HG02840 (cell line): ENCODE measurements at regions not wholly inside any gene's neighbourhood (a gene's known extent, or its start where the extent isn't known, plus 50 kb on each side); places are given as distances from the start of the nearest gene placed in this dataset.
"Not testable (repeated sequence)": the region's sequence is repeated elsewhere in the genome, so short reads cannot be mapped to it uniquely, and the experiment has no call there.

Experiments
- ATAC-seq: cut with Tn5 transposase; IDR thresholded peaks from one replicate; pipeline ENCODE4 v1.9.1; 2021; ENCODE audit warnings: mild to moderate bottlenecking, moderate library complexity, moderate number of reproducible peaks; ENCODE audit not compliant: unreplicated experiment, low FRiP score

DNA sequence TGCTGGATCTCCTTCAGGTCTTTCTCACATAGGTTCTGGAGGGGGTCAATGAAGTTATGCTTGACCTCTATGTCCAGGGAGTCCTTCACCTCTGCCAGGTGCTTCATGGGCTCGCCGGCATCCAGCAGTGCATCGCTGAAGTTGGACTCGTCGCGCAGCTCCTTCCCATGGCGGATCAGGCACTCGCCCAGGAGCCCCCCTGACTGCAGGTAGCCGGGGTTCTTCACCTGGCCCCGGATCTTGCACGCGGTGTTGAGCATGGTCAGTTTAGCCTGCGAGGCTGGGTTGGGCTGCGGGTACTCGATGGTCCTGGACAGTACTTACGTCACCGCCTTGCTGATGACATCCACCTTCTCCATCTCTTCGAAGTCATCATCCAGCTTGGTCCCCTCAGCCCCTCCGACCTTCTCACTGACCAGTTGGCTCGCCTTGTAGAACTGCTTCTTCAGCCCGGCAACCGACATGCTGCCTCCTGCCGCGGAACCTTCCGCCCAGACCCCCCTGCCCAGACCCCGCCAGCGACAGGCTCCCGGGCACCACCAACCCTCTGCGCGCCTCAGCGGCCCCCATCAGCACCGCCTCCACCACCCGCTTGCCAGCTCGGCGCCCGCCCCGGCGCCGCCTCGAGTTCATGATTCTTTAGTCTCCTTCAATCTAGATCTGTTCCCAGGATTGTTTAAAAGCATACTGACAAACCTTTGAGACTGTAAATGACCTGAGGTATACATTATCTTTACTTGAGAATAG lies 99.8 kb downstream of the KPNA2 start:
- ATAC-seq: no peak

DNA sequence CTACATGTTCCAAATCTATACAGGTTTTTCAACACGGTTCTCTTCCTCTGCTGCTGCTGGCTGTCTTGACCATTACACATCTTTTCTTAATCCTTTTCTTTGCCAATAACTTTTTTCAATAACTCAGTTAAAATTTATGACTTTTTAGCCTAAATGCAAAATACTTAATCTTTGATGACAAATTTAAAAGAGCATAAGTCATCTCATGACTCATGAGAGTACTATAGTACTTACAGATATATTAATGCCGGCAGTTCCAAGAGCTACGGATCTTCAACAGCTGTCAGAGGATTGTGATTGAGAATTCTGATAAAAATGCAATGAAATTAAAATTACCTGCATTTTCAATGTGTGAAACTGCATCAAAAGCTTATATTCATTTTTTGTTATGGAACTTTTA lies 105.5 kb downstream of the KPNA2 start:
- ATAC-seq: no peak

DNA sequence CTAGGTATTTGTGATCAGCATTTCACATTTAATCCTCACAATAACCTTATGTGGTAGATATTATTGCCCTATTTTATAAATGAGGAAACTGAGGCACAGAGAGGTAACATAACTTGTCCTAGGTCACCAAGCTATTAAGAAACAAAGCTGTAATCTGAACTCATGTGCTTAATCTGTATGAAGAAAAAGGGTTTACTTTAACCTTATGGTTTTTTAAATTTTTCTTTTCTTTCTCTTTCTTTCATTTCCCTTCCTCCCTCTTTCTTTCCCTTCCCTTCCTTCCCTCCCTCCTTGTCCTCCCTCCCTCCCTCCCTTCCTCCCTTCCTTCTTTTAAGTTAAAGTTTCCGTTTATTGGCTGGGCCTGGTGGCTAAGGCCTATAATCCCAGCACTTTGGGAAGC lies 105.2 kb upstream of the AMZ2 start:
- no peak for ATAC-seq

DNA sequence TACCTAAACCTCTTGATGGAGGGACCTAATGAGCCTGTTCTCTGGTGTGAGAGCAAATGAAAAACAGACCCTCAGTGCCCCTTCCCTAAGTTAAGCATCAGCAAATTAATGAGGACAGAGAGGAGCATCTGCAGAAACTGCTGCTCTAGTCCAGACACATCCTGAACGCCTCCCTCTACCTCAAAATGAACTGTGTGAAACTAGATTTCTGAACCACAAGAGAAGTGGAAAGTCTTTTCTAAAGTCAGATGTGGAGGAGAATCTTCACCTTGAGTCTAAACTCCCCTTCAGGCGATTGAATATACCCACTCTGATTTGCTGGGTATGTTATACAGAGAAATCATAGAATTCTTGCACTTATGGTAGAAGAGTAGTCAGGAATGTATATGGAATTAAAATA lies 104.4 kb upstream of the AMZ2 start:
- ATAC-seq: no peak

DNA sequence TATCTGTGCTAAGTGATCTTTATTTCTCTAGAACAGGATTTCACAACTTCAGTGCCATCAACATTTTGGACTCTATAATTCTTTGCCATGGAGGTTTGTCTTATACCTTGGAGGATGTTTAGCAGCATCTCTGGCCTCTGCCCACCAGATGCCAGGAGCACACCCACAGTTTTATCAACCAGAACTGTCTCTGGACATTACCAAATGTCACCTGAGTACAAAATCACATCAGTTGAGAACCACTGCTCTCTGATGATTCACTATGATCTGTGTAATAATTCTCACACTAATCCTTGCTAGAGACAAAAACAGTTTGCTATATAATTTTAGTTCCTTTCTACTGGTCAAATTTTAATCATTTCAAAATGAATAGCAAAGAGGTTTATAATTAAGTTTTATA lies 102.8 kb upstream of the AMZ2 start:
- no peak for ATAC-seq

DNA sequence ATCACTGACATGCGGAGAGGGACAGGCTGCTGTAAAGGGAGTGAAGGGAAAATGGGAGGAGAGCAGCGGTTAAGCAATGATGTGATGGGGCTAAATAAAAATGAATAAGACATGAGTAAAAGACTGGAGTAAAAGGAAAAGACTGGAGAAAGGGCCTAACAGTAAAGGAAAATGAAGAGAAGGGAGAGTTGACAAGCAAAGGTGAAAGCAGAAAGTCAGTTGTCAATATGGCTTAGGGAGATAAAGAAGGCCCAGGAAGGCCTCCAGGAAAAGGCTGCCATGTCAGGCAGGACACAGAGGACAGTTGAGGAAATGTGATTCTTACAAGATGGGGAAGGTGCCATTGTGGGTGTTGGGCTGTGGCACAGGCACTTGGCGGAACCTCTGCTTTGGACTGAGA lies 98.9 kb upstream of the AMZ2 start:
- ATAC-seq: no peak

DNA sequence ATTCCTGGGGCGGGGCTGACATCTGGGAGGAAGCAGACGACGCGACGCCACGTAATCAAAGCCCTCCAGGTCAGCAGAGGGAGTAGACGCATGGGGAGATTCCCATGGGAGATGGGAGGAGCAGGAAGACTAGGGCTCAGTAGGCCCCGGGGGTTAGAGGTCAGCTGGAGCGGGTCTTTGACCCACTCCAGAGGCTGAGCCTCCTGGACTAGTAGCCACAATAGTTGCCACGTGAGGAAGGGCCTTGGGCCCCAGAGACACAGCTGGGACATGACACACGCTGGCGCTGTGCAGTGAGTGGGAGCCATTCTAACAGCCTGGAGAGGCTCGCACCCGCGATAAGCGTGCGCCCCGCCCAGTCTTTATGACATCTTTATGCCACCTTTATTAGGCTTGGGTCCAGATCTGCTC lies 95.7 kb upstream of the AMZ2 start:
- no peak for ATAC-seq

DNA sequence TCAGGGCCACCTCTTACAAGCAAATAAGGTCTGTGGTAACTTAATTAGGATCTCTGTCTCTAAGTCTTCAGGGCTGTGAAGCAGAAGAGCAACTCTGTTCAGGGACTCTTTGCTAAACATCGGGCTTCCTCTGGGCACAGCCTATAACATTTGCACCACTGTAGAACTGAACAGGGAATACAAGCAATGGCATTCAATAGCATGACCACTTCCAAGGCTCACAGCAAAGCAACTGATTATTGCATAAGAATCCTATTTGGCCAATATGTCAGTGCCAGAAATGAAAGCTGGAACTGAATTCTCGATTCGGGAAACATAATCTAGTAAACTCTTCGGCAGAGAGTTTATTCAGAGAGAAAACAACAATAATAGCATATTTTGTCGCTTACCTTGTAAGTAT lies 92.2 kb upstream of the AMZ2 start:
- no peak for ATAC-seq

DNA sequence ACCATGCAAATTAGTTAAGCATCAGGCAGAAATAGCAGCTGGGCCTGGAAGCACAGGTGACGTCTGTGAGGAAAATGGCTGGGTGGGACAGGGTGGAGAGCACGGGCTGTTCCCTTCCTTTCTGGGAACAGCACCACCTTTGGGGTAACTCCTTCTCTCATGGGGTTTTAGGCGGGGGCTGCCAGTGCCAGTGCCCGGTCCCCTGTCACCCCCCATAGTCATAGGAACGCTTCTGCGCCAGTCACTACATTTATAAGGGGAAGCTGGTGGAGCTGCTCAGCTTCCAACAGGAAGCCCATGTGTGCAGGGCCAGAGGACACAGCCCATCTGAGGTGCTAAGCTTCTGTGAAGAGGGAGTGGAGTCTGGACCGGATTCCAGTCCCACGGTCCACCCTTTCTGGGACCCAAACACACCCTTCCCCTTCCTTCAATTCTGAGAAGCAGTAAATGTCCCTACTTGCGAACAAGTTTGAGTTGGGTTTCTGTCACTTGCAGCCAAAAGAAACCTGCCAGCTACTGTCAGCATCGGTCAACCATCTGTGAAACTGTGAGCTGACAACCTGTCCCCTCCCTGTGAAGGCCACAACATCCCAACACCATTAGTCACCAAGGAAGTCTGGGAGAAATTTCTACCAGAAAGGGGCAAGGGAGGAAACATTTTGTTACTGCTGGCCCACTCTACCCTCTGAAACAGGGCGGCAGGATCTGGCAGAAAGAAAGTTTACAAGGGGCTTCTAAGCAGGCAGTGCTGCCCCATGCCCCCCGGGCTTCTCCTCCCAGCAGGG lies 86.0 kb upstream of the AMZ2 start:
- ATAC-seq: no peak

DNA sequence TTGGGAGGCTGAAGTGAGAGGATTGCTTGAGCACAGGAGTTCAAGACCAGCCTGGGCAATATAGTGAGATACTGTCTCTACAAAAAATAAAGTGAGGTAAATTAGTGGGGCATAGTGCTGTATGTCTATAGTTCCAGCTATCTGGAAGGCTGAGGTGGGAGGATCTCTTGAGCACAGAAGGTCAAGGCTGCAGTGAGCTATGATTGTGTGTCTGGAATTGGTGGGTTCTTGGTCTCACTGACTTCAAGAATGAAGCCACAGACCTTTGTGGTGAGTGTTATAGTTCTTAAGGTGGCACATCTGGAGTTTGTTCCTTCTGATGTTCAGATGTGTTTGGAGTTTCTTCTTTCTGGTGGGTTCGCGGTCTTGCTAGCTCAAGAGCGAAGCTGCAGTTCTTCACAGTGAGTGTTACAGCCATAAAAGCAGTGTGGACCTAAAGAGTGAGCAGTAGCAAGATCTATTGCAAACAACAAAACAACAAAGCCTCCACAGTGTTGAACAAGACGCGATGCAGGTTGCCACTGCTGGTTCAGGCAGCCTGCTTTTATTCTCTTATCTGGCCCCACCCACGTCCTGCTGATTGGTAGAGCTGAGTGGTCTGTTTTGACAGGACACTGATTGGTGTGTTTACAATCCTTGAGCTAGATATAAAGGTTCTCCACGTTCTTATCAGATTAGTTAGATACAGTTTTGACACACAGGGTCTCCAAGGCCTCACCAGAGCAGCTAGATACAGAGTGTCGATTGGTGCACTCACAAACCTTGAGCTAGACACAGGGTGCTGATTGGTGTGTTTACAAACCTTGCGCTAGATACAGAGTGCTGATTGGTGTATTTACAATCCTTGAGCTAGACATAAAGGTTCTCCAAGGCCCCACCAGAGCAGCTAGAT lies 79.3 kb upstream of the AMZ2 start:
- not testable (repeated sequence) for ATAC-seq

DNA sequence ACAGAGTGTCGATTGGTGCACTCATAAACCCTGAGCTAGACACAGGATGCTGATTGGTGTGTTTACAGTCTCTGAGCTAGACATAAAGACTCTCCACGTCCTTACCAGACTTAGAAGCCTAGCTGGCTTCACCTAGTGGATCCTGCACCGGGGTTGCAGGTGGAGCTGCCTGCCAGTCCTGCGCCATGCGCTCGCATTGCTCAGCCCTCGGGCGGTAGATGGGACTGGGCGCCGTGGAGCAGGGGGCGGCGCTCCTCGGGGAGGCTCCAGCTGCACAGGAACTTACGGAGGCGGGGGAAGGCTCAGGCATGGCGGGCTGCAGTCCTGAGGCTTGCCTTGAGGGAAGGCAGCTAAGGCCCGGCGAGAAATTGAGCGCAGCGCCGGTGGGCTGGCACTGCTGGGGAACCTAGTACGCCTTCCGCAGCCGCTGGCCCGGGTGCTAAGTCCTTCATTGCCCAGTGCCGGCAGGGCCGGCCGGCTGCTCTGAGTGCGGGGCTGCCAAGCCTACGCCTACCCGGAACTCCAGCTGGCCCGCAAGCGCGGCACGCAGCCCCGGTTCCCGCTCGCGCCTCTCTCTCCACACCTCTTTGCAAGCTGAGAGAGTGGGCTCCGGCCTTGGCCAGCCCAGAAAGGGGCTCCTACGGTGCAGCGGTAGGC lies 78.5 kb upstream of the AMZ2 start:
- not testable (repeated sequence) for ATAC-seq

DNA sequence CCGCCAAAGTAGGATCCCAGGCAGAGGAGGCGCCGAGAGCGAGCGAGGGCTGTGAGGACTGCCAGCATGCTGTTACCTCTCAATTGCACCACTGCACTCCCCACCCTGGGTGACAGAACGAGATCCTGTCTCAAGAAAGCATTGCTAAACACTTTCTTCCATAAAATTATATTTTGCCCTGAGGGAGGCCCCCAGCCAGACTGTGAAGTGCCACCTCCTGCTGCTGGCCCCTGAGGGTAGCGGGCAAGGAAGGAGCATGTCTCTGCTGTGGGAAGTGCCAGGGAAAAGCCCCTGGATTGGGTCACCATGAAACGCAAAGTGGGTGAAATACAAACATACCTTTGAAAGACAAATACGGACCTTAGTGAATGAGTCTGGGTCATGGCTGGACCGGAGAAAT lies 78.0 kb upstream of the AMZ2 start:
- ATAC-seq: no peak

DNA sequence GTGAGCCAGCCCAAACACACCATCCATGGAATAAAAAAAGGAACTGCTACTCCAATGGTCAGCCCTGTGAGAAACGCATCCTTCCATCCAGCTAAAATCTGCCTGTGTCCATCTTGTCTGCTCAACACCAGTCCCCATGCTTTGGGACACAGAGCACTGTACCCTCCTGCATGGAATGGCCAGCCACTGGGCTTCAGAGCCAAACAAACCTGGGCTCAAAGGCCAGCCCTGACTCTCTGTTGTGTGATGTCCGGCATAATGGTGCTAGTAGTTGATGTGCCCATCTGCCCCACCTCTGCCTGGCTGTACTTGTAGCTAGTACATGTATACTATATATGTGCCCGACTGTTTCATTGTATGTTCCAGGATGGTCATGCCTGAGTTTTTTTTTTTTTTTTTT lies 77.6 kb upstream of the AMZ2 start:
- no peak for ATAC-seq

DNA sequence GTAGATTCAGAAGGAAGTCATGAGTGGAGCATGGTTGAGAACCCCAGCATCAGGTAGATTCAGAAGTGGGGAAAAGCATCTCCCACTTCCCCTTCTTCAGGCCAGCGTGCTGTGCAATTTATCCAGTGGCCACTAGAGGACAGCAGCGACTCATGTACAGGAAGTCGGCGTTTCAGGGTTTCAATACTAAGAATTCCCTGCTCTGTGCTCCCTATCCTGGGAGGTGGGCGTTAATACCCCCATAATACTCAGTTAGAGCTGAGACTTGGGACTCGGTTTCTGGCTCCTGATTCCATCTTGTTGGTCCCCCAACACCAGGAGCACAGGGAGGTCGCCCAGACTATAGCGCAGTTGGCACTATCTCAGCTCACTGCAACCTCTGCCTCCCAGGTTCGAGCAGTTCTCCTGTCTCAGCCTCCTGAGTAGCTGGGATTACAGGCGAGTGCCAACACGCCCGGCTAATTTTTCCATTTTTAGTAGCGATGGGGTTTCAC lies 75.3 kb upstream of the AMZ2 start:
- ATAC-seq: no peak

DNA sequence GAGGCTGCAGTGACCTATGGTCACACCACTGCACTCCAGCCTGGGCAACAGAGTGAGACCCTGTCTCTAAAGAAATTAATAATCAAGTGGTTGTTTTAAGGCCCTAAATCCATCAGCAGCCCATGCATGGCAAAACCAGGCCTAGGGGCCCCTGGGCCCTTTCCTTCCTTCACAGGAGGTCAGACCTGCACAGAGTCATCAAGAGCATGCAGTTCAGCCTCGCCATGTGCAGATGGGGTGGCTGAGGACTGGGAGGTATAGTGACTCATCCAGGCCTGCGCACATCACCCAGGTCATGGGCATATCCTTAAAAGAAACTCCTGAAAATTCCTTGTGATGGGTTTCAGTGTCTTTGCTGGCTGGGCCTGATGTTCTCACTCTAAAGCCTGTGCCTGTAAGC lies 72.4 kb upstream of the AMZ2 start:
- no peak for ATAC-seq

DNA sequence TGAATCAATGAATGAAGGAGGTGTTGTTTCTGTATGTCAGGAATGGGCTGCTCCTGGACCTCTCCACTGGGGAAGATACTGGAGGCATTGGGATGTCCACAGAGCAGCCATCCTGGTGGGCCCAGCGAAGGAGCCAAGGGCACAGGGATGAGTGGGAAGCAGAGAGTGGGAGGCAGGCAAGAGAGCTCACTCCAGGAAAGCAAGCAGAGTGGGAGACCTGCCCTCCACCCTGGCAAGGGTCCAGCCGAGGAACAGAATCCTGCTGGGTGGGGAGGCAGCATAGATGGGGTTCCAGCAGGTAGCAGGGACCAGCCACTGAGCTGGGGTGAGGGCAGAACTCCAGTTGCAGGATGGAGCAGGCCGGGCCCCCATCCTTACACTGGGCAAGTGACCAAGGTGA lies 71.9 kb upstream of the AMZ2 start:
- no peak for ATAC-seq

DNA sequence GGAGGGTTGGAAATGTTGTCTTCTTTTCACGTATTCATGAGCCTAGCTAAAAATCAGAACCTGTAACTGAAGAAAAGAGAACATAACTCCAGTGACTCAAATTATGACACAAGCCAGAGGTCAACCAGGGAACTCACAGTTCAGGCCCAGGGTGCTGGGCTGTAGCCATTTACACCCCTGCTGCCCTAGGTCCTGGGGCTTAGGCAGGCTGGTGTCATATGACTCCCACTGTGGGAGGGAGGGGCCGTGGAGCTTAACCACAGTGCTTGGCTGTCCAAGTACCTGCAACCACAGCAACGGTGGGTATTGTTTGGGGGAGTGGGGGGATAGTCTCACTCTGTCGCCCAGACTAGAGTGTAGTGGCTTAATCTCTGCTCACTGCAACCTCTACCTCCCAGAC lies 71.1 kb upstream of the AMZ2 start:
- no peak for ATAC-seq

DNA sequence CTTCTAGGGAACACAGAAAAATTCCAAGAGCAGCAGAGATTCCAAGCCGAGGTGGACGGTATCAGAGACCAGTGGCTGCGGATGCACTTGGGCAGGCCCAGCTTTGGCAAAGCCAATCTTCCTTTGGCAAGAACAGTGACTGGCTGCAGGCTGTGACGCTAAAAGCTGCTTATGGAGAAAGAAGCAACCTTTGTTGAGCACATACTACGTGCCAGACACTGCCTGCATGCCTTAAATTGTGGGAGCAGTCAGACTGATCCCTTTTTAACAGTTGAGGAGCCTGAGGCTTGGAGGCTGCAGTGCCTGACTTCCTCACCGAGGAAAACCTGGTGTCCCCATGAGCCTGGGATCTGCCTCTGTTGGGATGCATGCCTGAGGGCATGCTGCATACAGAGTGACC lies 69.0 kb upstream of the AMZ2 start:
- ATAC-seq: no peak

DNA sequence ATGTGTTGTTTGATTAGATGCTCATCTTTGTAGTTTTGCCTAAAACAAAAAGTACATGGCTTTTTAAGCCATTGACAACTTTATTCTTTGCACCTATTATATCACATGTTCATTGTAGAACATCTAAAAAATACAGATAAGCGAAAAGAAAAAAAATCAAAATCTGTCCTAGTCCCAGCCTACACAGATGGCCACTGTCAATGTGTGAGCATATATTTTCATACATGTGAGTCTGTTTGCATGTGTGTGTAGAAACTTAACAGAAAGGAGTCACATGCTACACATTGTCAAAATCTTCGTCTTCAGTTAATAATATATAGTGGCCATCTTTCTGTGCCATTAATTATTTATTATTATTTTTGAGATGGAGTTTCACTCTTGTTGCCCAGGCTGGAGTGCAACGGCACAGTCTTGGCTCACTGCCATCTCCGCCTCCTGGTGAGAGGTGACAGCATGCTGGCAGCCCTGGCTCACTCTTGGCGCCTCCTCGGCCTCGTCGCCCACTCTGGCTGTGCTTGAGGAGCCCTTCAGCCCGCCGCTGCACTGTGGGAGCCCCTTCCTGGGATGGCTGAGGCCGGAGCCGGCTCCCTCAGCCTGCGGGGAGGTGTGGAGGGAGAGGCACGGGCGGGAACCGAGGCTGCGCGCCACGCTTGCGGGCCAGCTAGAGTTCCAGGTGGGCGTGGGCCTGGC lies 68.5 kb upstream of the AMZ2 start:
- ATAC-seq: no peak

DNA sequence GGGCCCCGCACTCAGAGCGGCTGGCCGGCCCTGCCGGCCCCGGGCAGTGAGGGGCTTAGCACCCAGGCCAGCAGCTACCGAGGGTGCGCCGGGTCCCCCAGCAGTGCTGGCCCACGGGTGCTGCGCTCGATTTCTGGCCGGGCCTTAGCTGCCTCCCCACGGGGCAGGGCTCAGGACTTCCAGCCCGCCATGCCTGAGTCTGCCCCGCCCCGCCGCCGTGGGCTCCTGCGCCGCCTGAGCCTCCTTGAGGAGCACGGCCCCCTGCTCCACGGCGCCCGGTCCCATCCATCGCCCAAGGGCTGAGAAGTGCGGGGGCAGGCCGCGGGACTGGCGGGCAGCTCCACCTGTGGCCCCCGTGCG lies 67.9 kb upstream of the AMZ2 start:
- ATAC-seq: no peak
